ENCODE measurements at regions not wholly inside any gene's neighbourhood (a gene's known extent, or its start where the extent isn't known, plus 50 kb on each side); places are given as distances from the start of the nearest gene placed in this dataset.
A peak's percentile ranks its signal among the peaks of the same experiment; 100 is the strongest.

- Mint-ChIP-seq H3K36me3 (no peaks in the 10 kb centered on the region), H3K4me3 (no peak overlapping the region), H3K27me3 (no peaks in the 10 kb centered on the region), H3K9me3 (peaks cover 4 to 20% (median 11%) of the 10 kb centered on the region in 3 donors), H3K4me1 (no peaks in the 10 kb centered on the region), H3K27ac (no peak overlapping the region)
These were observed 248.7 kb upstream of the ANKRD50 start for GRCh38 chr4:124961138-124961750.

- no peak overlapping the region for H3K4me3 Mint-ChIP-seq
- peaks cover 4 to 20% (median 11%) of the 10 kb centered on the region in 3 donors for H3K9me3 Mint-ChIP-seq
- no peaks in the 10 kb centered on the region for H3K4me1 Mint-ChIP-seq
These were observed 246.3 kb upstream of the ANKRD50 start for GRCh38 chr4:124958847-124959246.

GRCh38 chr4:124955476-124955875, 242.9 kb upstream of the ANKRD50 start:
- Mint-ChIP-seq H3K36me3 (no peaks in the 10 kb centered on the region), H3K27ac (no peak overlapping the region), H3K4me1 (no peaks in the 10 kb centered on the region), H3K9me3 (peaks cover 2 to 11% (median 8%) of the 10 kb centered on the region in 3 donors), H3K4me3 (no peak overlapping the region), H3K27me3 (no peaks in the 10 kb centered on the region)

More at GRCh38 chr4:124958847-124959246, 246.3 kb upstream of the ANKRD50 start:
- Mint-ChIP-seq H3K27me3 (no peaks in the 10 kb centered on the region), H3K36me3 (no peaks in the 10 kb centered on the region), H3K27ac (no peak overlapping the region)

GRCh38 chr4:124954046-124954445, 241.5 kb upstream of the ANKRD50 start:
- Mint-ChIP-seq H3K9me3 (peaks cover 0 to 6% (median 0%) of the 10 kb centered on the region in 3 donors), H3K27ac (no peak overlapping the region), H3K4me3 (no peak overlapping the region), H3K4me1 (no peaks in the 10 kb centered on the region), H3K27me3 (no peaks in the 10 kb centered on the region), H3K36me3 (no peaks in the 10 kb centered on the region)

- H3K9me3 Mint-ChIP-seq: peaks cover 0 to 6% (median 0%) of the 10 kb centered on the region in 3 donors
- H3K27ac Mint-ChIP-seq: no peak overlapping the region
- H3K27me3 Mint-ChIP-seq: no peaks in the 10 kb centered on the region
- H3K36me3 Mint-ChIP-seq: no peaks in the 10 kb centered on the region
- H3K4me3 Mint-ChIP-seq: no peak overlapping the region
- H3K4me1 Mint-ChIP-seq: no peaks in the 10 kb centered on the region
These were observed 241.0 kb upstream of the ANKRD50 start for GRCh38 chr4:124953486-124953885.

GRCh38 chr4:124953061-124953460, 240.5 kb upstream of the ANKRD50 start:
- no peaks in the 10 kb centered on the region for H3K27me3 Mint-ChIP-seq
- no peak overlapping the region for H3K4me3 Mint-ChIP-seq
- H3K4me1 Mint-ChIP-seq: no peaks in the 10 kb centered on the region
- peaks cover 0 to 6% (median 0%) of the 10 kb centered on the region in 3 donors for H3K9me3 Mint-ChIP-seq
- no peak overlapping the region for H3K27ac Mint-ChIP-seq
- no peaks in the 10 kb centered on the region for H3K36me3 Mint-ChIP-seq

- Mint-ChIP-seq H3K4me1 (no peaks in the 10 kb centered on the region), H3K4me3 (no peak overlapping the region), H3K27me3 (no peaks in the 10 kb centered on the region), H3K27ac (no peak overlapping the region), H3K36me3 (no peaks in the 10 kb centered on the region), H3K9me3 (peaks cover 0 to 6% (median 4%) of the 10 kb centered on the region in 3 donors)
These were observed 240.1 kb upstream of the ANKRD50 start for GRCh38 chr4:124952601-124953000.

GRCh38 chr4:124948976-124949597, 236.6 kb upstream of the ANKRD50 start:
- Mint-ChIP-seq H3K27ac (no peak overlapping the region), H3K36me3 (no peaks in the 10 kb centered on the region), H3K9me3 (peaks cover 0 to 7% (median 6%) of the 10 kb centered on the region in 3 donors), H3K27me3 (no peaks in the 10 kb centered on the region), H3K4me1 (no peaks in the 10 kb centered on the region), H3K4me3 (no peak overlapping the region)

GRCh38 chr4:124947622-124948265, 235.2 kb upstream of the ANKRD50 start:
- Mint-ChIP-seq H3K27ac (no peak overlapping the region), H3K4me3 (no peak overlapping the region), H3K9me3 (peaks cover 2 to 12% (median 6%) of the 10 kb centered on the region in 3 donors), H3K27me3 (no peaks in the 10 kb centered on the region), H3K4me1 (no peaks in the 10 kb centered on the region), H3K36me3 (no peaks in the 10 kb centered on the region)

- Mint-ChIP-seq H3K27me3 (no peaks in the 10 kb centered on the region), H3K4me3 (no peak overlapping the region), H3K27ac (peak overlapping the region in 1 of 3 donors; percentile 6), H3K36me3 (no peaks in the 10 kb centered on the region), H3K9me3 (peaks cover 2 to 12% (median 5%) of the 10 kb centered on the region in 3 donors), H3K4me1 (no peaks in the 10 kb centered on the region)
These were observed 234.2 kb upstream of the ANKRD50 start for GRCh38 chr4:124946696-124947095.

GRCh38 chr4:124945422-124945821, 232.9 kb upstream of the ANKRD50 start:
- H3K4me1 Mint-ChIP-seq: no peaks in the 10 kb centered on the region
- peaks cover 1% of the 10 kb centered on the region for H3K36me3 Mint-ChIP-seq
- H3K9me3 Mint-ChIP-seq: peaks cover 0 to 12% (median 2%) of the 10 kb centered on the region in 3 donors
- no peak overlapping the region for H3K27ac Mint-ChIP-seq
- H3K27me3 Mint-ChIP-seq: no peaks in the 10 kb centered on the region
- H3K4me3 Mint-ChIP-seq: no peak overlapping the region

- no peaks in the 10 kb centered on the region for H3K4me1 Mint-ChIP-seq
- H3K27me3 Mint-ChIP-seq: no peaks in the 10 kb centered on the region
- no peak overlapping the region for H3K4me3 Mint-ChIP-seq
These were observed 231.4 kb upstream of the ANKRD50 start for GRCh38 chr4:124943938-124944337.

GRCh38 chr4:124943145-124943889, 230.8 kb upstream of the ANKRD50 start:
- Mint-ChIP-seq H3K4me3 (no peak overlapping the region), H3K9me3 (peaks cover 0 to 12% (median 4%) of the 10 kb centered on the region in 3 donors), H3K27ac (no peak overlapping the region), H3K36me3 (peaks cover 1% of the 10 kb centered on the region), H3K4me1 (no peaks in the 10 kb centered on the region), H3K27me3 (no peaks in the 10 kb centered on the region)

More at GRCh38 chr4:124943938-124944337, 231.4 kb upstream of the ANKRD50 start:
- Mint-ChIP-seq H3K9me3 (peaks cover 0 to 12% (median 2%) of the 10 kb centered on the region in 3 donors), H3K27ac (no peak overlapping the region), H3K36me3 (peaks cover 1% of the 10 kb centered on the region)

GRCh38 chr4:124941267-124941666, 228.7 kb upstream of the ANKRD50 start:
- no peak overlapping the region for H3K27ac Mint-ChIP-seq
- no peaks in the 10 kb centered on the region for H3K4me1 Mint-ChIP-seq
- H3K36me3 Mint-ChIP-seq: peaks cover 1% of the 10 kb centered on the region
- H3K27me3 Mint-ChIP-seq: no peaks in the 10 kb centered on the region
- H3K4me3 Mint-ChIP-seq: no peak overlapping the region
- peaks cover 0 to 7% (median 5%) of the 10 kb centered on the region in 3 donors for H3K9me3 Mint-ChIP-seq

- H3K4me1 Mint-ChIP-seq: no peaks in the 10 kb centered on the region
- H3K27ac Mint-ChIP-seq: no peak overlapping the region
- H3K4me3 Mint-ChIP-seq: no peak overlapping the region
- no peaks in the 10 kb centered on the region for H3K27me3 Mint-ChIP-seq
- H3K9me3 Mint-ChIP-seq: peaks cover 0 to 7% (median 5%) of the 10 kb centered on the region in 3 donors
- H3K36me3 Mint-ChIP-seq: peaks cover 1% of the 10 kb centered on the region
These were observed 227.9 kb upstream of the ANKRD50 start for GRCh38 chr4:124940387-124940786.

Data from IgD-negative memory B cell (primary cell).